ENCODE measurements at regions not wholly inside any gene's neighbourhood (a gene's known extent, or its start where the extent isn't known, plus 50 kb on each side); places are given as distances from the start of the nearest gene placed in this dataset.
A peak's percentile ranks its signal among the peaks of the same experiment; 100 is the strongest.

DNA sequence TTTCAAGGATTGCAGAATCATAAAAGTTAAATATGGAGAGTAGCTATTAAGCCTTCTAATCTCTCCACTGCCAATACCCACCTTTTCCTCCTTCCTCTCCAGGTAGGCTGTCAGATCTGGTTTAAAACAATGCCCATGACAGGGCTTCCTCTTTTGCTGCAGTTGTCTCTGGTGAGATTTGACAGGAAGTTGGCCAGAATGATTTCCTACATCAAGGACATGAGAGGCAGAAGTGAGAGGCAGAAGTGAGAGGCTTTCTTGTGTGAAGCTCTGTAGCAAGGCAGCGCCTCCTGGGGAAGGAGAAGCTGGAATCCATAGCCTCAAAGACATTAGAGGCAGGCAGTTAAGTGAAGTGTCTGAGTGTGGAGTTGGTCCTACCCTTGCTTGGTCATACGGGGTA, 385.7 kb downstream of the HRH4 start:
- no peak overlapping the region for H3K4me3 ChIP-seq (ENCODE audit: low read length)
- no peaks in the 10 kb centered on the region for H3K9me3 ChIP-seq (replicated peaks; ENCODE audit: low read length)
- H3K9ac ChIP-seq (ENCODE audit: low read depth, low read length): no peak overlapping the region
- H3K27me3 ChIP-seq (ENCODE audit: control insufficient read depth, insufficient read depth, low read length): peaks cover 9% of the 10 kb centered on the region
- H3K36me3 ChIP-seq (ENCODE audit: insufficient read depth, low read length): no peaks in the 10 kb centered on the region
- no peaks in the 10 kb centered on the region for H3K4me1 ChIP-seq (ENCODE audit: control insufficient read depth, insufficient read depth, low read length)
- no peak overlapping the region for H3K4me2 ChIP-seq (ENCODE audit: low read length)

GRCh38 chr18:24850532-24850931, 390.1 kb downstream of the HRH4 start:
- Histone ChIP-seq H3K9ac (ENCODE audit: low read depth, low read length) (no peak overlapping the region), H3K9me3 (replicated peaks; ENCODE audit: low read length) (no peaks in the 10 kb centered on the region), H3K4me1 (ENCODE audit: control insufficient read depth, insufficient read depth, low read length) (no peaks in the 10 kb centered on the region), H3K4me3 (ENCODE audit: low read length) (no peak overlapping the region), H3K27me3 (ENCODE audit: control insufficient read depth, insufficient read depth, low read length) (peaks cover 19% of the 10 kb centered on the region), H3K4me2 (ENCODE audit: low read length) (no peak overlapping the region), H3K36me3 (ENCODE audit: insufficient read depth, low read length) (no peaks in the 10 kb centered on the region)

DNA sequence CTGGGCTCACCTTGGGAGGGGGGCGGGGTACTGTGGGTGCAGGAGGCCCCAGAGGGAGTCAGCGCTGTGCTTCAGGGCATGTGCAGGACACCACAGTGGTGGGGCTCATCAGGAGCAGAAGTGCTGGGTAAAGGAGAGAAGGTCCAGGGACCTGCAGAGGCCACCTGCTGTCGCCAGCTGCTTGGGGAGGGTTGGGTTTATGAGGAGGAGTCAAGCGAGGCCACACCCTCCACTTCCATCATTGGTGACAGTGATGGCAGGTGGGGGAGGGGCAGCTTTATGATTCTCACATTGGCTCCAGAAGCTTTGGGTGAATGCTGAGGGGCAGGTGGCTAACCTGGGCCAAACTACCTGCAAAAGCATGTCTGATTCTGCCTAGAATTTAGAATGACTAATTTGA, 392.6 kb downstream of the HRH4 start:
- H3K4me1 ChIP-seq (ENCODE audit: control insufficient read depth, insufficient read depth, low read length): no peaks in the 10 kb centered on the region
- no peak overlapping the region for H3K4me2 ChIP-seq (ENCODE audit: low read length)
- H3K36me3 ChIP-seq (ENCODE audit: insufficient read depth, low read length): no peaks in the 10 kb centered on the region
- H3K4me3 ChIP-seq (ENCODE audit: low read length): no peak overlapping the region
- no peaks in the 10 kb centered on the region for H3K9me3 ChIP-seq (replicated peaks; ENCODE audit: low read length)
- H3K27me3 ChIP-seq (ENCODE audit: control insufficient read depth, insufficient read depth, low read length): peaks cover 17% of the 10 kb centered on the region
- no peak overlapping the region for H3K9ac ChIP-seq (ENCODE audit: low read depth, low read length)

DNA sequence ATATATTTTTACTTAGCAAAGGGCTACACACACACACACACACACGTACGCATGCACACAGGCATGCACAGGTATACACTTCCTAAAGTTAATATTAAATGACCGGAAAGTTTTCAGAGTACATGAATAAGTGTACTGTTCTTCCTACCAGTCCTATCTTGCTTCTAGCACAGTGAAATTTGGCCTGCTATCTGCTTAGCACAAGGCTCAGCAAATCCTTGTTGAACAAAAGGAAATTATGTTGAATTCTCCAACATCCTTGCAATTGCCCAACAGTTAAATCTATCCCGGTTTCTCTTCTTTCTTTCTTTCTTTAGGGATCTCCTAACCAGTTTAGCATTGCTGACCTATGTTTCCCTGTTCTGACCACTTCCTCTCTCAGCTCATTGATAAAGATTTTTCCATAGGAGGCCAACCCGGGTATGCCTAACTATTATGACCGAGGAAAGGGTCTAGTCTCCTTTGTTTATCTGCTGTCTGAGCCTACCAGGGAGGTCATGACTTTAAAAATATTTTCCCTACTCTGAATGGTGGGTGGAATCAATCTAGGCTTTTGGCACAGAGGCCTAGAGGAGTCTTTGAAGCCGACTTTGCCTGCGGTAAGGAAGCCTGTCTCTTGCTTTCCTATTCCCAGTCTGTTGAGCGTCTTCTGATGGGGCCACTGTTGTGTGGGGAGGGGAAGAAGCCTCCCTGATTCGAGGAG, 400.7 kb downstream of the HRH4 start:
- H3K36me3 ChIP-seq (ENCODE audit: insufficient read depth, low read length): no peaks in the 10 kb centered on the region
- H3K4me3 ChIP-seq (ENCODE audit: low read length): no peak overlapping the region
- H3K27me3 ChIP-seq (ENCODE audit: control insufficient read depth, insufficient read depth, low read length): peaks cover 18% of the 10 kb centered on the region
- no peaks in the 10 kb centered on the region for H3K4me1 ChIP-seq (ENCODE audit: control insufficient read depth, insufficient read depth, low read length)
- H3K4me2 ChIP-seq (ENCODE audit: low read length): no peak overlapping the region
- no peaks in the 10 kb centered on the region for H3K9me3 ChIP-seq (replicated peaks; ENCODE audit: low read length)
- no peak overlapping the region for H3K9ac ChIP-seq (ENCODE audit: low read depth, low read length)

GRCh38 chr18:24862201-24862816, 401.9 kb downstream of the HRH4 start:
- Histone ChIP-seq H3K9ac (ENCODE audit: low read depth, low read length) (no peak overlapping the region), H3K9me3 (replicated peaks; ENCODE audit: low read length) (no peaks in the 10 kb centered on the region), H3K4me2 (ENCODE audit: low read length) (peak overlapping the region; percentile 37), H3K4me1 (ENCODE audit: control insufficient read depth, insufficient read depth, low read length) (no peaks in the 10 kb centered on the region), H3K36me3 (ENCODE audit: insufficient read depth, low read length) (no peaks in the 10 kb centered on the region), H3K27me3 (ENCODE audit: control insufficient read depth, insufficient read depth, low read length) (peaks cover 18% of the 10 kb centered on the region), H3K4me3 (ENCODE audit: low read length) (no peak overlapping the region)

DNA sequence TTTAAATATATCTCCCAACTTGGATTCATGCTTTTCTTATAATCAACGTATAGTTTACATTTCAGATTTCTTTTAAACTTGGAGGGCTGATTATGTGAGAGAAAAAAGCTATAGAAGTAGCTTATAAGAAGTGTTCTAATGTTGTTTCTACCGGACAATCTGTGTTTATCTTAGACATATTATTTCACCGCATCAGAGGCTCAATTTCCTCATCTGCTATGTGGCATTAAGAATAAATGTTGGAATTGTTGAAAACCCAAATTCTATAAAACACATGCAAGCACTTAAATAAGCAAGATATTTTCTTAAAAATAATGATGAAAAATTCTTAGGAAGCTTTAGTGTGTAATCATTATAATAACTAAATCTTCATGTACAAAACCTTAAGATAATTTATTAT, 407.9 kb downstream of the HRH4 start:
- Histone ChIP-seq H3K9me3 (replicated peaks; ENCODE audit: low read length) (no peaks in the 10 kb centered on the region), H3K4me2 (ENCODE audit: low read length) (no peak overlapping the region), H3K27me3 (ENCODE audit: control insufficient read depth, insufficient read depth, low read length) (no peaks in the 10 kb centered on the region), H3K36me3 (ENCODE audit: insufficient read depth, low read length) (no peaks in the 10 kb centered on the region), H3K4me3 (ENCODE audit: low read length) (no peak overlapping the region), H3K4me1 (ENCODE audit: control insufficient read depth, insufficient read depth, low read length) (peaks cover 6% of the 10 kb centered on the region), H3K9ac (ENCODE audit: low read depth, low read length) (no peak overlapping the region)

DNA sequence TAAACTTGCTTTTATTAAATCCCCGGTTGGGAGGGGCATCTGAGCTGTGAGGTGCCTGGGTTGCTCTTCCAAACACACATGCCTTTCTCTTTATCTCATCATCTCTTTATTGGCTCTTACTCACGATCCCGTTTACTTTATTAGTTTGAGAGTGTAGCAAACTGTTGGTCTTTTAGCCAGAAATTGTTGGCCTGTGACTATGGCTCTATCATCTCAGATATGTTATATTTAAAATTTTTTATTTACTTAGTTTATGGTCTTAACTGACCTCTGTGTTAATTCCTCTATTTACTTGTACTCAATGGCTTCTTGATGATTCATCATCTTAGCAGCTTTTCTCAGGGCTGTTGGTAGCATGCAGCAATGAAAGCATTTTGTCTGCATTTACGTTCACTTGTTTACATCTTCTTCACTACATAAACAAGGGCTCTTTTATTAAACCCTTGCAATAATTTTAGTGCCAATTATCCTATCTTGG, 408.4 kb downstream of the HRH4 start:
- Histone ChIP-seq H3K9me3 (replicated peaks; ENCODE audit: low read length) (no peaks in the 10 kb centered on the region), H3K36me3 (ENCODE audit: insufficient read depth, low read length) (no peaks in the 10 kb centered on the region), H3K4me1 (ENCODE audit: control insufficient read depth, insufficient read depth, low read length) (peaks cover 6% of the 10 kb centered on the region), H3K4me2 (ENCODE audit: low read length) (no peak overlapping the region), H3K9ac (ENCODE audit: low read depth, low read length) (no peak overlapping the region), H3K4me3 (ENCODE audit: low read length) (no peak overlapping the region), H3K27me3 (ENCODE audit: control insufficient read depth, insufficient read depth, low read length) (no peaks in the 10 kb centered on the region)

DNA sequence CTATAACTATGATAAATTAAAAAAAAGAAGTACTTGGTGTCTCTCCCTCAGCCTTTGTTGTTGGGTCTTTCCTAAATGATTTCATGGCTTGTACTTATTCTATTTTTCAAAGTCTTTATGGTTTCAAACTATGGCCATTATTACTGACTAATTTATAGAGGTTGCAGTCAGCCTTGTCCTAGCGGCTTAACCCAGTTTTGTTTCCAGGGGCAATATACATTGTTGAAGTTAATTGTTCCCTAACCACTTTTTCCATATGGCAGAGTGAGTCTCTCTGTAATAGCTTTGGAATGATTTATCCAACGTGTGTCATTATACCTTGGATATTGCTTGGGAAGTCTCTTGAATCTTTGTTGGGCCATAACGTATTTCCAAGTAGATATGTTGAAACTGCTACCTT, 408.8 kb downstream of the HRH4 start:
- H3K9me3 ChIP-seq (replicated peaks; ENCODE audit: low read length): no peaks in the 10 kb centered on the region

GRCh38 chr18:24875286-24875685, 414.8 kb downstream of the HRH4 start:
- no peaks in the 10 kb centered on the region for H3K9me3 ChIP-seq (replicated peaks; ENCODE audit: low read length)
- no peaks in the 10 kb centered on the region for H3K36me3 ChIP-seq (ENCODE audit: insufficient read depth, low read length)
- H3K4me1 ChIP-seq (ENCODE audit: control insufficient read depth, insufficient read depth, low read length): peaks cover 2% of the 10 kb centered on the region
- H3K9ac ChIP-seq (ENCODE audit: low read depth, low read length): no peak overlapping the region
- no peak overlapping the region for H3K4me2 ChIP-seq (ENCODE audit: low read length)
- H3K4me3 ChIP-seq (ENCODE audit: low read length): no peak overlapping the region
- no peaks in the 10 kb centered on the region for H3K27me3 ChIP-seq (ENCODE audit: control insufficient read depth, insufficient read depth, low read length)

More for the DNA sequence above, 408.8 kb downstream of the HRH4 start:
- H3K4me2 ChIP-seq (ENCODE audit: low read length): no peak overlapping the region
- H3K4me3 ChIP-seq (ENCODE audit: low read length): no peak overlapping the region
- no peaks in the 10 kb centered on the region for H3K36me3 ChIP-seq (ENCODE audit: insufficient read depth, low read length)
- no peaks in the 10 kb centered on the region for H3K27me3 ChIP-seq (ENCODE audit: control insufficient read depth, insufficient read depth, low read length)
- H3K4me1 ChIP-seq (ENCODE audit: control insufficient read depth, insufficient read depth, low read length): peaks cover 6% of the 10 kb centered on the region
- no peak overlapping the region for H3K9ac ChIP-seq (ENCODE audit: low read depth, low read length)

- Histone ChIP-seq H3K4me1 (ENCODE audit: control insufficient read depth, insufficient read depth, low read length) (peaks cover 2% of the 10 kb centered on the region), H3K9me3 (replicated peaks; ENCODE audit: low read length) (no peaks in the 10 kb centered on the region), H3K27me3 (ENCODE audit: control insufficient read depth, insufficient read depth, low read length) (no peaks in the 10 kb centered on the region)
These were observed 415.3 kb downstream of the HRH4 start for GRCh38 chr18:24875777-24876176.

GRCh38 chr18:24876266-24876665, 415.8 kb downstream of the HRH4 start:
- Histone ChIP-seq H3K4me3 (ENCODE audit: low read length) (no peak overlapping the region), H3K4me2 (ENCODE audit: low read length) (no peak overlapping the region), H3K9ac (ENCODE audit: low read depth, low read length) (no peak overlapping the region), H3K27me3 (ENCODE audit: control insufficient read depth, insufficient read depth, low read length) (no peaks in the 10 kb centered on the region), H3K9me3 (replicated peaks; ENCODE audit: low read length) (no peaks in the 10 kb centered on the region), H3K4me1 (ENCODE audit: control insufficient read depth, insufficient read depth, low read length) (peaks cover 2% of the 10 kb centered on the region), H3K36me3 (ENCODE audit: insufficient read depth, low read length) (no peaks in the 10 kb centered on the region)

More at GRCh38 chr18:24875777-24876176, 415.3 kb downstream of the HRH4 start:
- no peak overlapping the region for H3K9ac ChIP-seq (ENCODE audit: low read depth, low read length)
- no peak overlapping the region for H3K4me3 ChIP-seq (ENCODE audit: low read length)
- H3K36me3 ChIP-seq (ENCODE audit: insufficient read depth, low read length): no peaks in the 10 kb centered on the region
- no peak overlapping the region for H3K4me2 ChIP-seq (ENCODE audit: low read length)

DNA sequence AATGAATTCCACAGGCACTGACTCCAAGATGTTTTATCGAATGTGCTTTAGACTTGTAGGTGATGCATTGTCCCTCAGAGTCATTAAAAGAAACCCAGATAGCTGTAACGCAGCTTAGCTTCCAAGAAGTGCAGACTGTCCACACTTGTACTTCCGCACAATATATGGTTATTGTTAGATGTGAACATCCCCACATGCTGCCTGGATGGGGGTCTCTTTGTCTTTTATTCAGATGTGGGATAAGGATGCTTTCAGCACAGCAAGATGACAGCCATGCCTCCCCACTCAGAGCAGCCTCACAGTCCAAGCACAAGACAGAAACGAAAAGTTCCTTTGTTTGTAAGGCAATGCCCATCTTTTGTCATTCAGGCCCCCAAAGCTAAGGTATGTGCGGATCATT, 416.6 kb downstream of the HRH4 start:
- no peaks in the 10 kb centered on the region for H3K36me3 ChIP-seq (ENCODE audit: insufficient read depth, low read length)
- H3K4me3 ChIP-seq (ENCODE audit: low read length): no peak overlapping the region
- H3K9ac ChIP-seq (ENCODE audit: low read depth, low read length): no peak overlapping the region
- H3K4me2 ChIP-seq (ENCODE audit: low read length): no peak overlapping the region
- no peaks in the 10 kb centered on the region for H3K27me3 ChIP-seq (ENCODE audit: control insufficient read depth, insufficient read depth, low read length)
- peaks cover 2% of the 10 kb centered on the region for H3K4me1 ChIP-seq (ENCODE audit: control insufficient read depth, insufficient read depth, low read length)
- no peaks in the 10 kb centered on the region for H3K9me3 ChIP-seq (replicated peaks; ENCODE audit: low read length)

Data from skeletal muscle satellite cell (primary cell).